Stimulated activated CD8-positive, alpha-beta memory T cell treated with anti-CD3 and anti-CD28 coated beads, Interleukin-15, amount 100 ng/mL, for 4 hours (primary cell): ENCODE measurements at regions not wholly inside any gene's neighbourhood (a gene's known extent, or its start where the extent isn't known, plus 50 kb on each side); places are given as distances from the start of the nearest gene placed in this dataset.

ENCODE experiments used
- DNase-seq, 2 donors: peaks; one replicate each; pipeline ENCODE4 v3.0.0-alpha.2; 2020; ENCODE audit warnings: low read depth in 2 of 2

GRCh38 chr2:191514613-191515012 lies 163.3 kb upstream of the NABP1 start:
- no peak for DNase-seq

DNA sequence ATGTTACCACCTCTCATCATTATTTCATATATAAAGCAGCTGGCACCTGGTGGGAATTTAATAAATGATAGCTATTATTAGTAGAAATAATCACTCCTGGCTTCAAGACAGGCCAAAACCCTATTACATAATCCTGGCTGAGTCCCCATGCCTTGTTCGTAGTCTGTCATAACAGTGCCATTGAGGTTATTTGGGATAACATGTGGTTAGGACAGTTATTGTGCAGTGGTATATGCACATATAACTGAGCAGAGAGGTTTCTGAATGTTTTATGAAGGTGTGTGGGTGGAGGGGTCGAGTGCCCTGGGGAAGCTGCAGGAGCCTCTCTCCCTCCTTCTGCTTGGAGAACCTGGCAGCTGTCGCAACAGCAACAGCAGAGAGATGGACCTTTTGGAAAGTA lies 162.4 kb upstream of the NABP1 start:
- DNase-seq, result no peak

DNA sequence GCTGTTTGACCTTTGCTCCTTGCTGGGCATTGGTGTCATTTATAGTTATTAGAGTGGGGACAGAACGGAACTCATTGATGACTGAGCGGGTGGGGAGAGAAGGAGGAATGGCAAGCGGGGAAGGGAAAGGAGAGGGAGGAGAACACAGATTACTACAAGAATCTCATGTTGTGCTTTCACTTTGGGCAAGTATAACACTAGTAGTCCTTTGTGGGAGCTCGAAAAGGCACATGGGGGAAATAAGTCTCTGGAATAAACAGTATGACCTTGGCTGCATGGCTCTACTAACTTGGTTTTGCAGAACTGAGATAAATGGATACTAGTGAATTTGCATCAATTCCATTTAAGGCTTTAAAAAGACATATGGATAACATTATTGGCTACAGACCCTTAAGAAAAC lies 161.7 kb upstream of the NABP1 start:
- no peak for DNase-seq

DNA sequence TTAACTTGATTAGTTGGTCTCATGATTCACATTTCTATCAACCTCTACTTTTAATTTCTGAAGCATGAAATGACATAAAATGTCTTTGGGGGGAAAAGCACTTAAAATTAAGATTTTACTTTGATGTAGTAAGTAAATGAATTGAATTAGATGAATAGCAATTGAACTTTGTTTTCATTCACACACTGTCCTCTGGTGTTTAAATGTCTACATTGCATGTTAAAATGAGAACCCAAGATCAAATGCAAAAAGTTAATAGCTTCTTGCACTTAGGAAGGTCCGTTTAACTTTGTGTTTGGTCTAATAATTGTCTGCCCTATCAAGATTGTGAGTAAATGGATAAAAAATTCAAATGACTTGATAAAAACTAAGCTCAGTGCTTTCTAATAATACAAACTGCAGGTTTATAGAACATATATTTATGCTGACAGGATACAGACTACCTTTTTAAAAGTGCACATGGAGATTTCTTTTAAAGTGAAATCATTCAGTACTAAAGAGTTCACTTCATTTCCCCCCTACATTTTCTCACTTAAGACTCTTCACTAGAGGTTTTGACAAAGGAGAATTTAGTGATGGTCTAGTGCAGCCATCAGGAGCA lies 156.2 kb upstream of the NABP1 start:
- DNase-seq, result no peak

DNA sequence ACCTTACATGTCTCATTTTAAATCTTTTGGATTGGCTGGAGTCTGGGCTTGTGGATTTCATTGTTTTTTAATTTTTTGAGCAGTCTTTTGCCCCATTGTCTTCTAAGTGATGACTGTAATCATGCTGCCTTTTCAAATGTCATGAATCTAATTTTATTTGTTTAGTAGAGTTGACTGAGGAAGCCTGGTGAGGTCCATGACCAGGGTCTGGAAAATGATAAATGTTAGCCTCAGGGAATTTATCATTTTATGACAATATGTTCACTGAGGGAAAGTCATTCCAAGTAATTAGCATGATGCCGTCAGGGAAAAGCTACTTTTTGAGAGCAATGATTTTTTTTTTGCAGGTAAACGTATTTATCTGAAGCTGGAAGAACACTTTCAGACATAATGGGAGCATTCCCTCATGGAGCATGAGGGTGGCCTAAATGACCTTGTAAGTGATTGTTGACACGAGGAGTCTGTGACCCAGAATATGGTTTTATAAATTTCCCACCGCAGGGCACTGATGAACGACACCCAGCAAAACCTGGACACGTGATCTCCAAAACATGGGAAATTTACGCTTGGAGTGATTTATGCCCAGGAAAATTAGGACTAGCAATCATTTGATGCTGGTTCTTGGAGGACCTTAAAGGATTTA lies 155.3 kb upstream of the NABP1 start:
- no peak for DNase-seq

DNA sequence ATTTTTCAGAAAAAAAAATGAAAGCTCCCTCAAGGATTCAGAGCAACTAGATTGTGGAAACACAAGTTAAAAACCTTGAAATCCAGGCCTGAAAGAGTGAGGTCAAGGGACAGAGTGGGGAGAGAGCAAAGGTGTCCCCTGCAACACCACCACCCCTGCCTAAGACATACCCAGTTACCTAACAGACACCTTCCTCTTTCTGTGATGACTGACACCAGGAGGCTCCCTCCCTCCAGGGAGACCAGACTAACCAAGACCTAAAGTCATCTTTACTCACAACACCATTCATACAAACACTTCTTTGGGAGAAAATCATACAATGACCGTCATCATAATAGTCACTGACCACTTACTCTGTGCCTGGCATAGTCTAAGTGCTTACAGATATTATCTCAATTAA lies 151.8 kb upstream of the NABP1 start:
- DNase-seq, result no peak

DNA sequence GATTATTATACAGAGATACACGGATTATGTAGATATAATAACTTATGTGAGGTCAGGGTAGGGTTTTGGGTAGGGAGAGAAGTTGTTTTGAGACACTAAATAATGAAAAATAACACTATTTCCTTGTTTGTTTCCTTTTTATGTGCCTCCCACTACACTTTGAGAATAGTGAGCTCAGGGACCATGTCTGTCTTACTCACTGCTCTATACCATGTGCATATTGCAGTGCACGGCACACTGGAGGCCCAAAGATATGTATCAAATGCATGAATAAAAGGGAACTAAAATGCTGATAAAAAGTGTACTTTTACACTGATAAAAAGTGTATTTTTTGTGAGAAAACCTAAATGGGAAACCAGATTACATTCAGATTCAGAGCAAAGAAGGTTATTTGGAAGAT lies 151.4 kb upstream of the NABP1 start:
- DNase-seq, result no peak

GRCh38 chr2:191526953-191527556 lies 150.9 kb upstream of the NABP1 start:
- DNase-seq, result no peak

- DNase-seq, result no peak
Measured at GRCh38 chr2:191530618-191531017, 147.3 kb upstream of the NABP1 start.

DNA sequence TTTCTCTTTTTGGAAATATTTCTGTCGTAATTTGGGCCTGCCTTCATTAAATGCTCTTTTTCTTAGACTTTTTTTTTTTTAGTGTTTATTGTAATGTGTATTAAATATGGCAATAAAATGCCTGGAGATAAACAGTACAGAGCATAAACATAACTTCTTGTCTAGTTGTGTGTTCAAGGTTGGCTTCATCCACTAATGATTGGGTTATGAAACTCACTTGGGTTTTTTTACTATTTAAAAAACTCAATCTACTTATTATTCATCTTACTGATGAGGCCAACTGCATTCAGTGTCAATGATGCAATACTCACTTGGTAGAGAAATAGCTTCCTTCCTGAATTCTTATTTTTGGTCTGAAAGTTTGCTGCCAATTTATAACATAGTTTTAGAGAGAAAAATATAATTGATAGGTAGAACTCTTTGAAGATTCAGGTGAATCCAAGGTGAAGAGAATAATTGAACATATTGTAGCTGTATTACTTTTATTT lies 144.2 kb upstream of the NABP1 start:
- DNase-seq, result no peak

DNA sequence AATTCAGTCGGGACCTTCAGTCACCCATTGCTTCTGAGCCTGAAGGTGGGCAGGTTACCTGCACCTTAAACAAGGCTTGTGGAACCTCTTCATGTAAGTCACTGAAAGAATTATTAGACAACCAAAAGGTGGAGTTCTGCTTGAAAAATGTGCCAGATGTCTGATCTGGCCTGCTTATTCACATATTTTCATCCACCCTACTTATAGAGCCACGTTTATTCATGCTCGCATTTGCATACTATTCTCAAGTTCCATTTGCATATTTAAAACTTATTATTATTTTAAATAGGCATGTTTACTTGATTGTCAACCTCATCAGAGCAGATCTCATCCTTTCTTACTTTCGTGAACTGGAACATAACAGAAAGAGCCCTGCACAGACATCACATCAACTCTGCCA lies 140.0 kb upstream of the NABP1 start:
- DNase-seq, result no peak

DNA sequence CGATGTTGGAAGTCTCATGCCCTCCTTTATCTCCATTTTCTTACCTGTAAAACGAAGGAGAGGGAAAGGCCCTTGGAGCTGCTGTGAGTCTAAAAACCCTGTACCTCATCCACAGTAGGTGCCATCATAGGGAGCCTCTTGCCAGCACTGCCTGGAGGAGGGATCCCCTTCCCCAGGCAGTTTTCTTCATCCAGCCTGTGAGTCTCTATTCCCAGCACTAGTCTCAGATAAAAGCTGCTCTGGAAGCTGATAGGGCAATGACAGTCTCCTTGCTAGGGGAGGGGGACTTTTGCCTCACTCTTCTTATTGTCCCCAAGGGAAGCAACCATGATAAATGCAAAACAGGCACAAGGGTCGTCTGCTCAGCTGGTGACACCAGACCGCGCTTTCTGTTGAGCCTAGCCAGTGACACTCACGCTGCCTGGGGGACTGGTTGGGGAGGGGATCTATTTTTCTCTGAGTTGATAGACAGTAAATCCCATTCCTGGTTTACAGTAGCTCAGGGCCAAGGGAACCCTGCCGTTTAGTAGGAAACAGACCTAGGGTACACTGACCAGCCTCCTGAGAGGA lies 139.5 kb upstream of the NABP1 start:
- no peak for DNase-seq

DNA sequence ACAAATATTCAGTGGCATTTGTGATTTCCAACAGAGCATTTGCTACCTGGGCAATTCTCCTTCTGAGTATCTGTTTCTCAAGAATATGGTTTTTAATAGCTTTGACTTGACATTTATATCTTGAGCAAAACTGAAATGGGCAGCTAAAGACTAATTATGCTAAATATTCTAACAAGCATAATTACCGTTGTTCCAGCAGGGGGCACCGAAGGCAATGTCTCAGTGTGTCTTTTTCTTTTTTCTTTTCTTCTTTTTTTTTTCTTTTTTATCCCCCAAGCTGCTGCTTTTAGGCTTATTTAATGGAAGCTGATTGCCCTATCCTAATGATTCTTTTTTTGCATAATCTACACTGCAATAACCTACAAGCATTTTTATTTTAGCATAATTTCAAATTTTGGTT lies 138.9 kb upstream of the NABP1 start:
- no peak for DNase-seq

GRCh38 chr2:191540681-191541080 lies 137.3 kb upstream of the NABP1 start:
- DNase-seq, result no peak

DNA sequence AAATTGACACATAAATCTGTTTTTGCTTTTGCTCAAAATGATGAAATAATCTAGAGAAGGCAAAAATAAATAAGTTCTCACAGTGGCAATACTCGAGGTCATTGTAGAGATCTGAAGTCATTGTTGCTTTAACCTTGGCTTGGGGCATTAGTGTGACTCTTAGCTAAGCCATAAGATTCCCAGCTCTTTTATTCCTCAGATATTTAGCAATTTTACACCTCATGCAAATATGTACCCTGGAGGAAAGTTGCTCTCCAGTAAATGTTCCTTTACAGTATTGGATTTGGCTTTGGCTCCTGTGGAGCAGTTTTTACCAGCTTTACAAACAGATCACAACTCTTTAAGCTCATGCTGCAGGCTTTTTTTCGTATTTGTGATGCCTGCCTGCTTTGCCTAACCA lies 134.2 kb upstream of the NABP1 start:
- no peak for DNase-seq

GRCh38 chr2:191544461-191545062 lies 133.4 kb upstream of the NABP1 start:
- DNase-seq, result no peak

DNA sequence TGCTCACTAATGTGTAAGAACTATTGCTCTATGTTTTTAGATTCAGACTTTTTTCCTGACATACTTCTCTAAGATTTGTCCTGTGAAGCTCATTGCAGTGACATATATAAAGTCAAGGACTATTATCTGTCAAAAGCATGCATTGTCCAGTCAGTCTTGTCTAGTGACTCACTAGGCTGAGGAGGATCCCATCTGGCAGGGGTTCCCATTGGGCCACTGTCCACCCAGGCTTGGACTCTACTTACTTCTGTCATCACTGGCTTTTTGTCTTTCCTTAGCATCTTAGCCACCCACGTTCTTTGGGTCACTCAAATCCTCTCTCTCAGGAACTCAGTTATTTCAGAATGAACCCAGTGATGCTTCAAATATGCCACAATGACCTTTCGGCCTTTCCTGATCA lies 132.6 kb upstream of the NABP1 start:
- no peak for DNase-seq

- DNase-seq, result no peak
Measured at GRCh38 chr2:191552066-191552465, 125.9 kb upstream of the NABP1 start.

- DNase-seq, result no peak
Measured at GRCh38 chr2:191554240-191554639, 123.7 kb upstream of the NABP1 start.

GRCh38 chr2:191555092-191555742 lies 122.7 kb upstream of the NABP1 start:
- DNase-seq, result peak; percentile 34 to 66

DNA sequence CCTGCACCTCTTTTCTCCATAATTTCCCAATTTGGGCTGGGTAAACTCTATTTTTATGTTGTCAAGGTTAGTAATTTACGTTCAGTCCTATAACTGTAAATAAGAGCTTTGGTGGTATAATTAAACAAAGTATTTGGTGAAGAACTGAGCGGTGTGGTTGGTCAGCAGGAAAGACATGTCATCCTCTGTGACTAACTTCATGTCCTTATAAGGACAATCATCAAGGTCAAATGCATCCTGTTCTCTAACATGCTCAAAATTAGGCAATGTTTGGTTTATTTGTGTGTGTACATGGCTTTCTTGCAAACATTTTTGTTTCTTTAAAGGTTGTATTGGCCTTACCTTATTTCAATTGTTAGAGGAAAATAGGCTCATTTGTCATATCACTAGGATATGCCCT lies 121.5 kb upstream of the NABP1 start:
- DNase-seq, result no peak

DNA sequence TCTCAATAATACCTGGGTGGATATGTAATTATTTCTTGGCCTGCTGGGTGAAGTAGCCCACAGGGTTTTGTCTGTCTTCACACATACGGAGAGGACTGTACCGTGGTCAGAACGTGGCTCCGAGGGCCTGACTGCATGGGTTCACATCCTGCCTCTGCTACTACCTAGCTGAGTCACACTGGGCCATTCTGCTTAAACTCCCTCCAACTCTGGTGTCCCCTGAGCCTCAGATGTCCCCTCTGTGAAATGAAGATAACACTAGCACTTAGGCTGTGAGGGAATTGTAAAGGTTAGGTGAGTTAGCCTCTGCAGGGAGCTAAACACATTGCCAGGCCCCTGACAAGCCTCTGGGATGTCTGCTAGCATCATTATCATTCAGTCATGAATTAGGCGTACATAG lies 120.1 kb upstream of the NABP1 start:
- DNase-seq, result no peak
